Lower leg skin (tissue), 4 donors: ENCODE measurements at regions not wholly inside any gene's neighbourhood (a gene's known extent, or its start where the extent isn't known, plus 50 kb on each side); places are given as distances from the start of the nearest gene placed in this dataset.

ENCODE experiments used
- DNase-seq, 2 donors: peaks; one replicate each; pipeline ENCODE4 v3.0.0-alpha.2; 2019; ENCODE audit warnings: low spot score in 2 of 2
- H3K4me3 ChIP-seq: fragments of 200-600 bp; sonication (generic); 2 replicates; pipeline ENCODE4 v1.5.1; 2017; ENCODE audit warnings: mild to moderate bottlenecking, low read depth; ENCODE audit not compliant: poor library complexity, severe bottlenecking
- POLR2A ChIP-seq, 2 donors: fragments of 450-650 bp; IDR thresholded peaks; one replicate each; pipeline ENCODE4 v1.6.1; 2016 to 2017; ENCODE audit warnings: antibody characterized with exemption in 2 of 2, mild to moderate bottlenecking in 1 of 2, moderate library complexity in 1 of 2
- WGBS, 2 donors: methylation state at CpG; one replicate each; pipeline ENCODE4 v1.1.5; 2018; 5-methylcytosine and 5-hydroxymethylcytosine counted together
- intact Hi-C: fragments of 100-400 bp; cut with DNase I; formaldehyde crosslinking; loops from one replicate; pipeline ENCODE4 v1.15.0; 2023; ENCODE audit warnings: low total_unique reads
- TF ChIP-seq, protein P1 (sequence below), 3 donors: fragments of 450-650 bp; IDR thresholded peaks; one replicate each; pipeline ENCODE4 v1.5.1; 2016; ENCODE audit warnings: antibody characterized with exemption in 3 of 3, mild to moderate bottlenecking in 3 of 3, moderate library complexity in 2 of 3

DNA sequence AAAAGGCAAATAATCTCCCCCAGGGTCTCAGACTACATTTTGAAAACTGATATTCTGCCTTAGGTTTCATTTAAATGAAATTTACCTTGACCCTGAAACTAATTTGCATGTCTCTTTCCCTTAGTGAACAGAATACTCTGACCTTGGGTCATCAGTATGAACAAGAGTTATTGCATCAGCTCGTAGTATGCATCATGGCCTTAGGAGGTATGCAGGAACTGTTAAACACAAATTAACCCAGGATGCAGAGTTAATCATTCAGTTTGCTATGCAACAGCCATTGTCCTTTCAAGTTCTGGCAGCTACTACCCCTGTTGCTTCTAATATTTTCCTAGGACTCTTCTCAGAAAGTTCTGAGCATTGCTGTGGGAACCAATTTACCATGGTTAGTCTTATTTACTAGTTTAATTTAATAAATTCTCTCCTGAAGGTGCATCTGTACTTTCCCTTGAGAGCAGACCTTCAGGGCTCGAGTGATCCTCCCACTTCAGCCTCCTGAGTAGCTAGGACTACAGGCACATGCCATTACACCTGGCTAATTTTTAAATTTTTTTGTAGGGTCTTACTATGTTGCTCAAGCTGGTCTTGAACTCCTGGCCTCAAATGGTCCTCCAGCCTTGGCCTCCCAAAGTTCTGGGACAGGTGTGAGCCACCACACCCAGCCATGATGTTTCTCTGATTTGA, 126.7 kb downstream of the TTC6 start:
- no peak for DNase-seq
- WGBS, 2 donors: 32 to 45% methylated on average over 2 of the region's 2 CpGs
- TF ChIP-seq POLR2A (IDR thresholded peaks at IDR 0.05): no peak
- TF ChIP-seq, protein P1, sequence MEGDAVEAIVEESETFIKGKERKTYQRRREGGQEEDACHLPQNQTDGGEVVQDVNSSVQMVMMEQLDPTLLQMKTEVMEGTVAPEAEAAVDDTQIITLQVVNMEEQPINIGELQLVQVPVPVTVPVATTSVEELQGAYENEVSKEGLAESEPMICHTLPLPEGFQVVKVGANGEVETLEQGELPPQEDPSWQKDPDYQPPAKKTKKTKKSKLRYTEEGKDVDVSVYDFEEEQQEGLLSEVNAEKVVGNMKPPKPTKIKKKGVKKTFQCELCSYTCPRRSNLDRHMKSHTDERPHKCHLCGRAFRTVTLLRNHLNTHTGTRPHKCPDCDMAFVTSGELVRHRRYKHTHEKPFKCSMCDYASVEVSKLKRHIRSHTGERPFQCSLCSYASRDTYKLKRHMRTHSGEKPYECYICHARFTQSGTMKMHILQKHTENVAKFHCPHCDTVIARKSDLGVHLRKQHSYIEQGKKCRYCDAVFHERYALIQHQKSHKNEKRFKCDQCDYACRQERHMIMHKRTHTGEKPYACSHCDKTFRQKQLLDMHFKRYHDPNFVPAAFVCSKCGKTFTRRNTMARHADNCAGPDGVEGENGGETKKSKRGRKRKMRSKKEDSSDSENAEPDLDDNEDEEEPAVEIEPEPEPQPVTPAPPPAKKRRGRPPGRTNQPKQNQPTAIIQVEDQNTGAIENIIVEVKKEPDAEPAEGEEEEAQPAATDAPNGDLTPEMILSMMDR (IDR thresholded peaks at IDR 0.05): peak in 1 of 3 donors; percentile 22
- intact Hi-C loops: no loop called here
- no peak overlapping the region for H3K4me3 ChIP-seq

DNA sequence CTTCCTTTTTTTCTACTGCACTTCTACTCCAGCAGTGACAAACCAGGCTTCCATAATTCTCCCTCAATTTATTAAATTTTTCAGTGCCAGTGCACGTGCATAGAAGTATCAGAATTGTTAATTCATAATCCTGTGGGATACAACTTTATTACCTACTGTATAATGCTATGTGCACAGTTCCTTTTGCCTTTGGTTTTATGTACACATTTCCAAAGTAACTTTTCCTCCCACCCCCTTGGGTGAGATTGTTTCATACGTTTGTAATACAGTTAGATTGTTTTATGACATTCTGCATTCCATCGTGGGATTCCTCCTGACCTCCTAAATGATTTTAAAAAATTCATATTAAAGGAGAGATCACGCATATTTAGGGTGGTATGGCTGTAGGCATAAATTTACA, 128.1 kb downstream of the TTC6 start:
- no peak for DNase-seq
- no peak for TF ChIP-seq POLR2A (IDR thresholded peaks at IDR 0.05)
- no peak overlapping the region for H3K4me3 ChIP-seq
- WGBS, 2 donors: 42 to 43% methylated on average over 4 of the region's 4 CpGs
- intact Hi-C loops: no loop called here

DNA sequence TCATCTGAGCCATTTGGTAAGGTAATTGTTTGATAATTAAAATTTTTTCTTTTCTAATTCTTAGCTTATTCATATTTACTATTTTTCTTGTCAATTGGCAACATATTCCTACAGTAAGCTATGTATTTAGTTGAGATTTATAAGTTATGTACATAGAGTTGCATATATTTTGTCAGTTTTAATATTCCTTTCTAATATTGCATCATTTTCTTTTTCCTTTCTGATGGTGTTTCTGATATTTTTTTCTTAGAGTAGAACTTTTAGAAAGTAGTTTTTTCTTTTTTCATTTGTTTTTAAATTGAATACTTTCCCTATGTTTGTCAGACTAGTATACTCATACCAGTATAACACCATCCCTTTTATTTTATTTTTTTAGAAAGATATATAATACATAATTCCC, 131.3 kb downstream of the TTC6 start:
- TF ChIP-seq, protein P1 (IDR thresholded peaks at IDR 0.05): no peak
- no peak for TF ChIP-seq POLR2A (IDR thresholded peaks at IDR 0.05)
- intact Hi-C loops: no loop called here
- no peak for DNase-seq
- no peak overlapping the region for H3K4me3 ChIP-seq

DNA sequence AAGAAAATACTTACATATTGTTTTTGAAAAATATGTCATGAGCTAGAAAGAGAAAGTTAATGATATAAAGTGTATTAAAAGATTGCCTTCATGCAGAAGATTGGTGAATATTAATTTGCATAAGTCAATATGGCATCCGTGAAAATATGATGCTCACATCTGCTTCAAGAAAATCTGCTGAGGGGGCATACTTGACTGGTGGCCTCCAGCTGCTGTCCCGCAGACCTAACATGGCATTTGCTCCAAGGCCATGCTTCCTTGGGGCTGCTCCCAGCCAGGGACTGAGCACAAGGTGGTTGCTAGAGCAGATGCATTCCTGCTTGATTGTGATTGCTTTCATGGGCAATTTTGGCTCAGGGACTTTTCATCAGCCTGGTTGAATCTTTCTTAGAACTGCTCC, 133.8 kb downstream of the TTC6 start:
- intact Hi-C loops: no loop called here
- H3K4me3 ChIP-seq: no peak overlapping the region
- 90 to 95% methylated on average over 2 of the region's 2 CpGs for WGBS, 2 donors
- DNase-seq: no peak
- TF ChIP-seq, protein P1 (IDR thresholded peaks at IDR 0.05): no peak
- TF ChIP-seq POLR2A (IDR thresholded peaks at IDR 0.05): no peak

DNA sequence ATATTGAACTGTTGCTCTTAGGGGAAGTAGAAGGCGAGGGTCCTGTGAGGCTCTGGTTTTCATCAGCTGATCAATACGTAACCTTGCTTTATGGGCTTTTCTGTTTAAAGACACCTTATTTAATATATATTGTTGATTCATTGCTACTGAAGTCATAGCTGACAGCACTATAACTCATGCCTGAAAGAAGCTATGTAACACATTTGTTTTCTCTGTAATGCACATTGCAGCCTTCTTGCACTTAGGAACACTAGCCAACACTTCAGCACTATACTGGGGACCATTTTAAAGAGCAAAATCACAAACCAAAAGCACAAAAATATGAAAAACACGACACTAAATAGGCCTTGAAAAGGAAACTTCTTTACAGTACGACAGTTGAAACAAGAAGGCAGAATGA, 135.7 kb downstream of the TTC6 start:
- no peak for TF ChIP-seq POLR2A (IDR thresholded peaks at IDR 0.05)
- TF ChIP-seq, protein P1 (IDR thresholded peaks at IDR 0.05): no peak
- no peak for DNase-seq
- intact Hi-C loops: no loop called here
- H3K4me3 ChIP-seq: no peak overlapping the region
- WGBS, 2 donors: 50 to 63% methylated on average over 4 of the region's 4 CpGs

DNA sequence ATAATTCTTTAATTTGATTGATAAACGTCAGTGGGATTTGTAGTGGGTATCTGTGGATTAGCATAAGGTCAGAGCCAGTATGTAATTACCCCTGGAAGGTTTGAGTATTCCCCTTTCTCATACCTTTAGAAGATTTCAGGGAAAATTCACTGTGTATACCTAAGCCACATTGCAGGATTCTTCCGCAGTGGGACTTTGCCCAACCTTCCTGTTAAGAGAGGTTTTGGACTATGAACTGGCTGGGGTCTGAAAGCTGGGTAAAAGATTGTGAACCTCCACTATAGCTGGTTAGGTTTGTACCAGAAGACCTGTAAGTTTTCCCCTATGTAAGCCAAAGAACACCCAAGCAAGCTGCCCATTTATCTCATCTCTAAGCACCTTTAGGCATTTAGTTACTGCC, 150.2 kb downstream of the TTC6 start:
- 61 to 76% methylated on average over 2 of the region's 2 CpGs for WGBS, 2 donors
- H3K4me3 ChIP-seq: no peak overlapping the region
- no peak for DNase-seq
- TF ChIP-seq, protein P1 (IDR thresholded peaks at IDR 0.05): no peak
- no peak for TF ChIP-seq POLR2A (IDR thresholded peaks at IDR 0.05)
- intact Hi-C loops: no loop called here
